HUES64 (cell line): ENCODE measurements at regions not wholly inside any gene's neighbourhood (a gene's known extent, or its start where the extent isn't known, plus 50 kb on each side); places are given as distances from the start of the nearest gene placed in this dataset.

Experiments used
- H3K27ac ChIP-seq: 2 replicates; pipeline ENCODE4 v1.7.0; 2013; ENCODE audit warnings: low read depth, low read length, inconsistent platforms
- H3K27me3 ChIP-seq: 2 replicates; pipeline ENCODE4 v1.6.1; 2013; ENCODE audit warnings: mild to moderate bottlenecking, low read length; ENCODE audit not compliant: insufficient read depth
- H3K36me3 ChIP-seq: 2 replicates; pipeline ENCODE4 v1.6.1; 2013; ENCODE audit warnings: mild to moderate bottlenecking, low read length; ENCODE audit not compliant: insufficient read depth
- H3K4me1 ChIP-seq: 2 replicates; pipeline ENCODE4 v1.6.1; 2013; ENCODE audit warnings: mild to moderate bottlenecking, low read length, moderate library complexity; ENCODE audit not compliant: insufficient read depth
- H3K4me3 ChIP-seq: 2 replicates; pipeline ENCODE4 v1.5.1; 2013; ENCODE audit warnings: mild to moderate bottlenecking, low read length, moderate library complexity
- H3K9ac ChIP-seq: 2 replicates; pipeline ENCODE4 v1.6.1; 2013; ENCODE audit warnings: mild to moderate bottlenecking, low read depth, low read length
- H3K9me3 ChIP-seq: 2 replicates; pipeline ENCODE4 v1.6.1; 2013; ENCODE audit warnings: low read depth, low read length; ENCODE audit not compliant: insufficient read depth
- WGBS: fragments of 150-250, 120-280 bp; methylation state at CpG from one replicate; pipeline ENCODE4 v1.1.7; 2013; ENCODE audit warnings: missing lambda C conversion rate; 5-methylcytosine and 5-hydroxymethylcytosine counted together

DNA sequence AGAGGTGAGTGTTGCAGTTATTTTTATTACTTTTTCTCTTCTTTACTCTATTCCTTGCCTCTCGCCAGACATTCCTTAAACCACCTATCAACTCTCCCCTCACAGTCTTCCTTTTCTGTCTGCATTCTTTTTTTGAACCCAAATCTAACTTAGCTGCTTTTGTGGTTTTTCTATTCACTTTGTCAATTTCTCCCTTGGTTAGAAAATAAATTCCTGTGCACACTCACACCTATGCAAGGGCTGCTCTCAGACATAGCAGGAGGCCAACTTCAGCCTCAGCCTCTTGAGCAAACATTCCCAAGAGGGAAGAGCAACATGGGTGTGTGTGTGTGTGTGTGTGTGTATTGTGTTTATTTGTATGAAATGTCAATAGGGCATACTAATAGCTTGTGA, 808.6 kb downstream of the RNF144A start:
- Histone ChIP-seq H3K4me1 (peaks cover 9% of the 10 kb centered on the region), H3K27me3 (no peaks in the 10 kb centered on the region), H3K36me3 (no peaks in the 10 kb centered on the region), H3K4me3 (no peak overlapping the region), H3K27ac (no peak overlapping the region), H3K9me3 (no peaks in the 10 kb centered on the region), H3K9ac (no peak overlapping the region)
- 81% methylated on average over 1 of the region's 1 CpG for WGBS

DNA sequence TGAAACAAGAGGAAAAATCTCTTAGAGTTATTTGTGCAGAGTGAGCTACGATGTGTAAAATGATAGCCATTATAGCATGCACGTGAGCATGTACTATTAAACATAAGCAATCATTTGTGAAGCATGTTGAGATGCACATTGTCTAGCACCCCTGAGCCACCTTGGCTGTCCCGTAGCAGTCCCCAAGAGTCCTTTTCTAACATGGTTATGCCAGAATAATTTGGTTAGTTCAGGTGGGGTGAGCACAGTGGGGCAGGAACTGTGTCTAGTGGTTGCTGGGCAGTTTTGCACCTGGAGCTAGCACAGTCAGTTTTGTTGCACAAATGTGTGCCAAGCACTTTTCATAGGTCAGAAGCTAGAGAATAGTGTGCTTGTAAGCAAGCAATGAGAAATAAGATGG, 809.8 kb downstream of the RNF144A start:
- H3K27me3 ChIP-seq: no peaks in the 10 kb centered on the region
- H3K4me1 ChIP-seq: peaks cover 9% of the 10 kb centered on the region
- no peak overlapping the region for H3K4me3 ChIP-seq
- H3K9ac ChIP-seq: no peak overlapping the region
- no peaks in the 10 kb centered on the region for H3K9me3 ChIP-seq
- no peak overlapping the region for H3K27ac ChIP-seq
- WGBS: 95% methylated on average over 3 of the region's 3 CpGs
- H3K36me3 ChIP-seq: no peaks in the 10 kb centered on the region

- H3K4me1 ChIP-seq: peaks cover 9% of the 10 kb centered on the region
- no peak overlapping the region for H3K27ac ChIP-seq
- H3K9ac ChIP-seq: no peak overlapping the region
- H3K27me3 ChIP-seq: no peaks in the 10 kb centered on the region
- no peaks in the 10 kb centered on the region for H3K36me3 ChIP-seq
- whole genome bisulfite sequencing: 98% methylated on average over 8 of the region's 8 CpGs
- H3K9me3 ChIP-seq: no peaks in the 10 kb centered on the region
- no peak overlapping the region for H3K4me3 ChIP-seq
These were observed 811.2 kb downstream of the RNF144A start for GRCh38 chr2:7728388-7728787.

- Histone ChIP-seq H3K9me3 (no peaks in the 10 kb centered on the region), H3K36me3 (no peaks in the 10 kb centered on the region), H3K27me3 (no peaks in the 10 kb centered on the region), H3K27ac (no peak overlapping the region), H3K9ac (no peak overlapping the region), H3K4me1 (peaks cover 4% of the 10 kb centered on the region), H3K4me3 (no peak overlapping the region)
- 93% methylated on average over 5 of the region's 5 CpGs for WGBS
These were observed 813.2 kb downstream of the RNF144A start for GRCh38 chr2:7730449-7730848.

GRCh38 chr2:7730990-7731389, 813.8 kb downstream of the RNF144A start:
- Histone ChIP-seq H3K4me1 (no peaks in the 10 kb centered on the region; the same call in 1 of the 2 replicates), H3K27me3 (no peaks in the 10 kb centered on the region), H3K36me3 (no peaks in the 10 kb centered on the region), H3K9me3 (no peaks in the 10 kb centered on the region), H3K9ac (no peak overlapping the region), H3K4me3 (no peak overlapping the region), H3K27ac (no peak overlapping the region)
- 99% methylated on average over 3 of the region's 4 CpGs for WGBS

DNA sequence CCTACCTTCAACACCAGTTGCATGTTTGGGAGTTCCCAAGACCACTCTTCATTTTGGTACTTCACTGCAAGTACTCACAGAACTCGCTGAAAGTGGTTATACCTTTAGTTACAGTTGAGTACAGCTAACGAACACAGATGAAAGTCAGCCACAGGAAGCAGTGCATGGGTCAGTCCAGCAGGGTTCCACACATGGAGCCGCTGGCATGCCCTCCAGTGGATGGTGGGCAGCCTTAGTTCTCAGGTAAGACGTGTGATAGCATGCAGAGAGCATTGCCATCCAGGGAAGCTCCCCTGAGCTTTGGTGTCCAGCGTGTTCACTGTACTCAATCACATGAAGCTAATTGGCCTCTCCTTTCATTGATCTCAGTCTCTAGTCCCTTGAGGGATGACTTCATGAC, 815.3 kb downstream of the RNF144A start:
- H3K9ac ChIP-seq: no peak overlapping the region
- no peaks in the 10 kb centered on the region for H3K36me3 ChIP-seq
- no peaks in the 10 kb centered on the region for H3K9me3 ChIP-seq
- H3K27ac ChIP-seq: no peak overlapping the region
- H3K27me3 ChIP-seq: no peaks in the 10 kb centered on the region
- WGBS: 94% methylated on average over 5 of the region's 5 CpGs
- H3K4me3 ChIP-seq: no peak overlapping the region
- no peaks in the 10 kb centered on the region; the same call in 1 of the 2 replicates for H3K4me1 ChIP-seq

- H3K27ac ChIP-seq: no peak overlapping the region
- no peak overlapping the region for H3K9ac ChIP-seq
- H3K36me3 ChIP-seq: no peaks in the 10 kb centered on the region
- WGBS: 60% methylated on average over 6 of the region's 6 CpGs
- no peak overlapping the region for H3K4me3 ChIP-seq
- H3K4me1 ChIP-seq: peaks cover 4% of the 10 kb centered on the region; the same call in 1 of the 2 replicates
- H3K9me3 ChIP-seq: no peaks in the 10 kb centered on the region
- H3K27me3 ChIP-seq: no peaks in the 10 kb centered on the region
These were observed 819.6 kb downstream of the RNF144A start for GRCh38 chr2:7736646-7737305.

DNA sequence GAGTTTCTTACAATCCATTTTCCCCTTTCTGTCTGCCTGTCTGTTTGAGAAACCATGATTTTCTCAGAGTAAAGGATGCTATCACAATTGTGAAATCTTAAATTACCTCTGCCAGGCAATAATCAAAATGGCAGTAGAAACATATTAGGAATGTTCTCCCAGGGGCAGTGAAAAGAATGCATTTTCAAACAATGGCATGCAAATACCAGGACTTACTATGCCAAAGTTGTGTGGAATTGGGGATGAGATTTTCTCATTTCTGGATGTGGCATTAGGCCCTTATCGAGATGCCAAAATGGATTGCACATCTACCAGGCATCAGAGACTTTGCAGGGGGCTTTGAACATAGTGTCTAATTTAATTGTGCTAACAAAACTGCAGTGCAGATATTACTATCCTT, 821.4 kb downstream of the RNF144A start:
- WGBS: 93% methylated on average over 1 of the region's 1 CpG
- Histone ChIP-seq H3K4me3 (no peak overlapping the region), H3K36me3 (no peaks in the 10 kb centered on the region), H3K27me3 (no peaks in the 10 kb centered on the region), H3K27ac (no peak overlapping the region), H3K9ac (no peak overlapping the region), H3K4me1 (peaks cover 4% of the 10 kb centered on the region; the same call in 1 of the 2 replicates), H3K9me3 (no peaks in the 10 kb centered on the region)

GRCh38 chr2:7740114-7740513, 822.9 kb downstream of the RNF144A start:
- Histone ChIP-seq H3K27ac (no peak overlapping the region), H3K9ac (no peak overlapping the region), H3K36me3 (no peaks in the 10 kb centered on the region), H3K9me3 (no peaks in the 10 kb centered on the region), H3K4me3 (no peak overlapping the region), H3K4me1 (peaks cover 4% of the 10 kb centered on the region; the same call in 1 of the 2 replicates), H3K27me3 (no peaks in the 10 kb centered on the region)
- 92% methylated on average over 1 of the region's 2 CpGs for WGBS

DNA sequence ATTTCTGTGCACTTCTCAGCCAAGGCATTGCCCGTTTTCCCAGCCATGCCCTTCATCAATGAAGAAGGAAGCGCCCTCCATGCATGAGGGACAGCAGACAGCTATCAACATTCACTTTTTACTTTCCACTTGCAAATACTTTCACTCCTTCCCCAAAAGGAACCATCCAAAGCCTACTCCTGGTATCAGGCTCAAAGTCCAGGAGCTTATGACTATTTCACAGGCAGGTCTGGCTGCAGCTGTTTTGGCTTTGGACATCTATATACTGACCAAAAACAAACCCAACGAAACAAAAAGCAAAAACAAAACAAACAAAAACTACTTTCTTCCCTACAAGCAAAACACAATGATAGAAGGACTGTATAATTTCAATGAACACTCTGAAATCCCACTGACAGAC, 825.1 kb downstream of the RNF144A start:
- Histone ChIP-seq H3K9me3 (no peaks in the 10 kb centered on the region), H3K27me3 (no peaks in the 10 kb centered on the region), H3K4me3 (no peak overlapping the region), H3K9ac (no peak overlapping the region), H3K36me3 (no peaks in the 10 kb centered on the region), H3K4me1 (peaks cover 4% of the 10 kb centered on the region; the same call in 1 of the 2 replicates), H3K27ac (no peak overlapping the region)
- 92% methylated on average over 3 of the region's 3 CpGs for WGBS

DNA sequence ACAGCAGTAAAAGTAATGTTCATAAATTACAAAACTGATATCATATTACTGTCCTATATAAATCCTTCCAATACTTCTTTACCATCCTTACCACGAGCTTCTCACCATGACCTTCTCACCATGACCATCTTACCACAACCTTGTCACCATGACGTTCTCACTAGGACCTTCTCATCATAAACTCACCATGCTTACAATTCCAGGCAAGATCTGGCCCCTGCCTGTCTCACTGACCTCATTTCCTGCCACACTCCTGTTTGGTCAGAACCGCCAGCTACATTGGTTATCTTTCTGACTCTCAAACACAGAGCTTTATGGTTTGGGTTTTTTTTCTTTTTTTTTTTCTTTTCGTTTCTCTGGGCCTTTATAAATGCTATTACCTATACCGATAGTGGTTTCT, 827.6 kb downstream of the RNF144A start:
- no peak overlapping the region for H3K27ac ChIP-seq
- H3K4me1 ChIP-seq: no peaks in the 10 kb centered on the region
- 91% methylated on average over 5 of the region's 5 CpGs for WGBS
- no peaks in the 10 kb centered on the region for H3K9me3 ChIP-seq
- no peaks in the 10 kb centered on the region for H3K27me3 ChIP-seq
- H3K36me3 ChIP-seq: no peaks in the 10 kb centered on the region
- H3K4me3 ChIP-seq: no peak overlapping the region
- H3K9ac ChIP-seq: no peak overlapping the region

DNA sequence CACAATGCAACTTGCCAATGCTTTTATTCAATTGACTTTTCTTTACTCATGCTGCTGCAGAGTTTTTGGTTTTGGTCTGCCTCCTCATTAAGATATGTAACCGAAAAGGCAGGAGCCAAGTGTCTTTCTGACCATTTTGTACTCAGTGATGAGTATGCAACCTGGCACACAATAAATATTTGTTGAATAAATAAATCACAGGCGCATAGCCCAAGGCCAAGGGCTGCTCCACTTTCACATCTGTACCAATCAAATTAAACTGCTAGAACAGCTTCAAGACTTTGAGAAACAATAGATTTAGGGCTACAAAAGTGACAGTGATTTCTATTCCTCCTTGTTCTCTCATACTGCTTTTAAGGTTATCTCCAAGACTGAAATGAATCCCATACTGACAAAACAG, 828.2 kb downstream of the RNF144A start:
- WGBS: 94% methylated on average over 2 of the region's 2 CpGs
- Histone ChIP-seq H3K27ac (no peak overlapping the region), H3K36me3 (no peaks in the 10 kb centered on the region), H3K9me3 (no peaks in the 10 kb centered on the region), H3K4me1 (no peaks in the 10 kb centered on the region), H3K27me3 (no peaks in the 10 kb centered on the region), H3K4me3 (no peak overlapping the region), H3K9ac (no peak overlapping the region)
